HG03378 (cell line): ENCODE measurements at regions not wholly inside any gene's neighbourhood (a gene's known extent, or its start where the extent isn't known, plus 50 kb on each side); places are given as distances from the start of the nearest gene placed in this dataset.

ENCODE experiments used
- ATAC-seq: cut with Tn5 transposase; IDR thresholded peaks from one replicate; pipeline ENCODE4 v1.9.1; 2021; ENCODE audit warnings: mild to moderate bottlenecking, moderate library complexity; ENCODE audit not compliant: unreplicated experiment

- ATAC-seq, result no peak
These were observed 213.2 kb upstream of the FOXN3 start for GRCh38 chr14:89630101-89630829.

GRCh38 chr14:89629383-89629782 is 212.3 kb upstream of the FOXN3 start:
- ATAC-seq, result no peak

- no peak for ATAC-seq
These were observed 211.5 kb upstream of the FOXN3 start for GRCh38 chr14:89628521-89628920.

DNA sequence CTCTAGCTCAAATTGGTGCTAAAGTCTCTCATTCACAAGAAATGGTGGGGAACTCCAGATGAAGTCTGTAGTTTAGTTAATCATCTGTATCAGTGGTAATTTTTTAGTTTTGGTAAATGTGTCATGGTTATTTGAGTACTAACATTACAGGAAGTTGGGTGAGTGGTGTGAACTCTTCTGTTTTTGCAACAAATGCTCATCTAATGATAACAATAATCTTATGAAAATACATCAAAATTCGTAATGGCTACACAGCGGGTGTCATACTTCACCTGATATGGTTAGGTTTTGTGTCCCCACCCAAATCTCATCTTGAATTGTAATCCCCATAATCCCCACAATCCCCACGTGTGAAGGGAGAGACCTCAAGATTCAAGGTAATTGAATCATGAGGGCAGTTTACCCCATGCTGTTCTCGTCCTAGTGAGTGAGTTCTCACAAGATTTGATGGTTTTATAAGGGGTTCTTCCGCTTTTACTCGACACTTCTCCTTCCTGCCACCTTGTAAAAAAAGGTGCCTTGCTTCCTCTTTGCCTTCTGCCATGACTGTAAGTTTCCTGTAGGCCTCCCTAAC is 209.3 kb upstream of the FOXN3 start:
- peak; percentile 71 for ATAC-seq

GRCh38 chr14:89625731-89626232 is 208.7 kb upstream of the FOXN3 start:
- ATAC-seq, result no peak

DNA sequence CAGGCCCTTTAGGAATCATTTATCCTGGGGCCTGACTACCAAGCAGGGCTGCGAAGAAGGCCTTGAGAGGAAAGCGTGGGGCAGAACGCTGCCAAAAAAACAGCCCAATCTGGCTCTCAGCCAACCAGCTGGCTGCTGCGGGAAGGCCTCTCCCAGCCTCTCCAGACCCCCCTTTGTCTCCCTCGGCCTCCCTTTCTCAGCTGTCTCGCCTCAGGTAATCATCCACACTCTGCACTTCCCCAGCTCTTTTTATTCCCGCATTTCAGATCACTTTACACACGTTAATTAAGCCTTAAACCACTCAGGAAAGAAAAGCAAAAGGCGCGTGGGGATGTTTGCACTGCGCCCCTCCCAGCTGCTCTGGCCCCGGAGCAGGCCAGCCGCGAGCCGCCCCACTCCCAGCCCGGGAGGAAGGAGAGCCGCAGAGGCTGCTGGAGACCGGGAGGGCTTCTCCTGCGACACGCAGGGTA is 208.2 kb upstream of the FOXN3 start:
- ATAC-seq, result no peak

- ATAC-seq, result no peak
These were observed 207.6 kb upstream of the FOXN3 start for GRCh38 chr14:89624500-89625156.

DNA sequence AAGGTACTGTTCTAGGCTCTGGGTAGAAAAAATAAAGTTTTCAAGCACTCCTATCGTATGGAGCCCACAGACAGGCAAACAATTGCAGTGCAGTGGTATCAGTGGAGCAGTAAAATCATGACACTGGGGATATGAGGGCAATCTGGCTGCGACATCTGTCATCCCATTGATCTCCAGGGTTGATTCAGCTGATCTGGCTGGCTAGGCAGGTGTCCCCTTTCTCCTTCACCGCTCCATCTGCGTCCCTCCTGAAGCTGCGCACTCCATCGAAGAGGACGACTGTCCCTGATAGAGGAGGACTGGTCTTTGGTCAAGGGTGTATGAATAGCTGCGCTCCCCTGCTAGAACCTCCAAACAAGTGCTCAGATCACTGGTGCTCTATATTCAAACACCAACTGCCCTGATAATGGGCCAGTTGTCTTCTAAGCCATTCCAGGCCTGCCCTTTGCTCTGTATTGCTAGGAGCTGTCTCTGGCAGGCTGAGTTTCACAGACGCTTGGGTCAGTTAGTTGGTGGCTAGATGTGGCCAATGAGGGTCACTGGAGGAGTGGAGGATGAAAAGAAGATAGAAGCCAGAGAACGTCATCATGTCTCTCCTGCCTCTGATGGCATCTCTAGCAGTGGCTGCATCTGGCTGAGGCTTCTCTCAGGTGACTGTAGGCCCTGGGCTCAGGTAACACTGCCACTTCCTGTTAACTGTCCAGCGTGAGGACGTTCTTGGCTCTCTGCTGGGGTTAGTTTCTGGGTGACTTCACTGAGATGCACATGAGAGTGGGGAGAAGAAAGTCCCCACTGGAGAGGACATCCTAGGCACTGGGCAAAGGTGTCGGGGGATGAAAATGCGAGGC is 205.0 kb upstream of the FOXN3 start:
- ATAC-seq, result no peak

GRCh38 chr14:89621009-89621421 is 204.0 kb upstream of the FOXN3 start:
- ATAC-seq, result no peak

DNA sequence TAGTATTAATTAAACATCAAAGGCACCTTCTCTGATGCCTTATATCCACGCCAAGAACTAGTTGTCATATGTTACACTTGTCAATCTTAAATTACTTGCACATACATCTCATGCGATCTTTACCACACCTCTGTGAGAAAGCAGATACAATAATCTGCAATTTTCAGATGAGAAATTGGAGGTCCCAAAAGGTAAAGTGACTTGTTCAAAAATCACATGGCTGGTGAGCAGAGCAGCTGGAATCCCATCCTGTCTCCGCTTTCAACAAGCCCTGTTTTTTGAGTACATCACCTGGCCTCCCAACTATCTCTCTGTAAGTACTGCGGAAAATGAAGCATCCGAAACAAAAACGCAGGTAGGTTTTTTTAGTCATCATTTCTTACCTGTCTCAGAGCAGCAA is 203.4 kb upstream of the FOXN3 start:
- no peak for ATAC-seq

GRCh38 chr14:89619596-89619995 is 202.6 kb upstream of the FOXN3 start:
- no peak for ATAC-seq

- ATAC-seq, result peak; percentile 40
These were observed 201.9 kb upstream of the FOXN3 start for GRCh38 chr14:89618811-89619551.

GRCh38 chr14:89618330-89618708 is 201.3 kb upstream of the FOXN3 start:
- ATAC-seq, result no peak

DNA sequence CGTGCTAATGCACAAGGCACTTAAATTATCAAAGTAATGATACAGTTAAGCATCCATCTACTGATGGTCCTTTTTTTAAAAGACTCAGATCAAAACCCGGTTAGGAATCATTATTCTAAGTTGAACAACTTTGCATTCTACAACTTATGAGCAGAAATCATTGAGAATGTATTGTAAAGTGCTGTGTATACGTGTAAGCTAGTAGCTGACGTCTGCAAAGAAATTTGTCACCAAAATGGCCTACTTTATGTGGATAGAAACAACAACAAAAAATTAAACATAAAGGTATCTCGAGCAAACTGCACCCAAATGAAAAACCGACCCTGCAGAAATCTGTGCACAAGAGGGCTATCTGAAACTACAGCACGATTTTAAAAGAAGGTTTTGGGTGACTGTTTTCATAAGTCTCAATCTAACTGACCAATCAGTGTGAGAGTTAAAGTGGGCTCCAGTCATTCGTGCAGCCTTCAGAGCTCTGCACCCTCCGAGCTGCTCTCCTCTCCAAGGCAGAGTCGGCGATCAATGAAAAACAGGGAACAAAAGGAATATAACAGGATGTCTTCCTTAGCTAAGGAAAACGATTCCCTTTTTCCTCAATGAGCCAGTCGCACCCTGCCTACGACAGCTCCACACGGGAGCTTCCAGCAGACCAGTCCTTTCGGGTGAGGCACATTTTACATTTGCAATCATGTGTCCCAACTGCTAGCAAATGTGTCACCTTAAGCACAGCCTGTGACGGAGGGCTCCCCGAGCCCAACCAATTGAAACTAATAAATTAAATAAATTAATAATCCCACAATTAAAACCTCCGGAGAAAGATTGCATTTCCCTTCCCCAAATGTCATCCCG is 200.7 kb upstream of the FOXN3 start:
- peak; percentile 33 for ATAC-seq

DNA sequence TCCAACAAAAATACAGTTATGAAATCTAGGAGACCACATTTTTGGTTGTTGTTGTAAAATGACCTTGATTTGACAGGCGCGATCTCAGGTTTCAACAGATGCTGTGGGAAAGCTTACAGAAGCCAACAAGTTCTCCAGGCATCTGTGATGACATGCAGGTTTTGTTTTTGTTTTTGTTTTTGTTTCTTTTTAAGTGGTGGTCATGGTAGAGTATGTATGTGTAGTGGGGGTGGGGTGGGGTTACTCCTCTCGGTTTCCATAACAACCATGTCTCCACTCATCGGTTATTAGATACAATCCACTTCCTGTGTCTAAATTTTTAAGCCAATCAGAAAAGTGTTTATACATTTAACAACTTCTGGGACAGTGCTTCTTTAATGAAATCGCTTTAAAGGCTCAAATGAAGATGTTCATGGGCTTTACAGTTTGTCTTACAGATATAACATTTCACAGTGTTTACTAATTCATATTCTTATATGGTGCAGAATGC is 199.9 kb upstream of the FOXN3 start:
- peak; percentile 46 for ATAC-seq

- no peak for ATAC-seq
These were observed 199.4 kb upstream of the FOXN3 start for GRCh38 chr14:89616425-89616824.

- ATAC-seq, result no peak
These were observed 198.4 kb upstream of the FOXN3 start for GRCh38 chr14:89615421-89615820.

GRCh38 chr14:89614009-89614691 is 197.1 kb upstream of the FOXN3 start:
- ATAC-seq, result no peak
